BJ (cell line): ENCODE measurements at regions not wholly inside any gene's neighbourhood (a gene's known extent, or its start where the extent isn't known, plus 50 kb on each side); places are given as distances from the start of the nearest gene placed in this dataset.

Source experiments
- CTCF ChIA-PET: fragments of 350-600 bp; formaldehyde crosslinking; extraction: SDS; loops from one replicate; lab custom pipeline; 2021; ENCODE audit warnings: antibody characterized with exemption, inconsistent platforms; lab: Yijun Ruan, JAX
- POLR2A ChIA-PET: fragments of 300-600 bp; sonication (Branson Sonifier 250); formaldehyde crosslinking; extraction: SDS; loops from one replicate; lab custom pipeline; 2021; ENCODE audit warnings: antibody characterized with exemption; lab: Charles Lee
- DNase-seq: peaks from one replicate; pipeline ENCODE4 v3.0.0-alpha.2; 2011; ENCODE audit warnings: low read depth
- H3K27me3 ChIP-seq: 2 replicates; pipeline ENCODE4 v1.6.0; 2011; ENCODE audit warnings: low read length; ENCODE audit not compliant: control insufficient read depth, insufficient read depth
- H3K36me3 ChIP-seq: 2 replicates; pipeline ENCODE4 v1.5.1; 2011; ENCODE audit warnings: low read length; ENCODE audit not compliant: control insufficient read depth, insufficient read depth
- H3K4me3 ChIP-seq: 2 replicates; pipeline ENCODE4 v1.5.1; 2011; ENCODE audit warnings: low read depth, mild to moderate bottlenecking, control low read depth, low read length
- TF ChIP-seq, protein P1 (sequence below): IDR thresholded peaks from 2 replicates; pipeline ENCODE4 v1.5.1; 2011; ENCODE audit warnings: low read depth, mild to moderate bottlenecking, control low read depth, inconsistent platforms, low read length, moderate library complexity; ENCODE audit not compliant: insufficient read depth

DNA sequence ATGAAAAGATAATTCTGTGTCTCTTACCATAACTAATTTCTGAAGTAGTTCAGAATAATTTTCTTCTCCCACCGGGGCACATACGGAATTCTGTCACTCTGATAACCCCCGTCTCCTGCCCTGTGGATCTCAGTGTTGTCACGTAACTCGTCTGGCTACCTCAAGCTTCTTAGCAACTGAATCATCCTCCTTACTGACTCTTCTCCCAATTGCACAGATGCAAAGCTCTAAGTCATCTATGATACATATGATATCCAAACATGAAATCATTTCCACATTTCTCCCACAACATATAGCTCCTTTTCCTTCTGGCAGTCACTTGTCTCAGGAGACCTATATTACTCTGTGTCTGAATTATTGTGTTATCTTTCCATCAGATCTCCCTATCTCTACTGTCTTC is 1043.1 kb upstream of the TENM3 start:
- POLR2A ChIA-PET, result no interaction called here

DNA sequence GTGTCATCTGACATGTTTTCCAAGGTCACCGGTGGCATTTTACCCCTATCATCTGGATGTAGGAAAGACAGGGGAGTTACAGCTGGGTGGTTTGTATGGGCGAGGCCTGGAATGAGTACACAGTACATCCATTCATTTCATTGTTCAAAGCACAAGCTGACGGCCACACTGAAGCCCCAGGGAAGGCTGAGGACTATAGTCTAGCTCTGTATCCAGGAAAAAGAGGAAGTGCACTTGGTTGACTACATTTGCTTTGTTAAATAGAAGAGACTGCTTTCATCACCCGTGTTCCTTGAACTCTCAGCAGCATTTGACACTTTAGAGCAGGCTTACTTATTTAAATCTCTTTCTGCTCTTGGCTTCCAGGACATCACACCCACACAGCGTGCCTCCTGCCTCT is 1041.0 kb upstream of the TENM3 start:
- ChIA-PET CTCF (no interaction called here), POLR2A (no interaction called here)
- Histone ChIP-seq H3K27me3 (no peaks in the 10 kb centered on the region), H3K4me3 (no peak overlapping the region), H3K36me3 (no peaks in the 10 kb centered on the region)
- TF ChIP-seq, protein P1, sequence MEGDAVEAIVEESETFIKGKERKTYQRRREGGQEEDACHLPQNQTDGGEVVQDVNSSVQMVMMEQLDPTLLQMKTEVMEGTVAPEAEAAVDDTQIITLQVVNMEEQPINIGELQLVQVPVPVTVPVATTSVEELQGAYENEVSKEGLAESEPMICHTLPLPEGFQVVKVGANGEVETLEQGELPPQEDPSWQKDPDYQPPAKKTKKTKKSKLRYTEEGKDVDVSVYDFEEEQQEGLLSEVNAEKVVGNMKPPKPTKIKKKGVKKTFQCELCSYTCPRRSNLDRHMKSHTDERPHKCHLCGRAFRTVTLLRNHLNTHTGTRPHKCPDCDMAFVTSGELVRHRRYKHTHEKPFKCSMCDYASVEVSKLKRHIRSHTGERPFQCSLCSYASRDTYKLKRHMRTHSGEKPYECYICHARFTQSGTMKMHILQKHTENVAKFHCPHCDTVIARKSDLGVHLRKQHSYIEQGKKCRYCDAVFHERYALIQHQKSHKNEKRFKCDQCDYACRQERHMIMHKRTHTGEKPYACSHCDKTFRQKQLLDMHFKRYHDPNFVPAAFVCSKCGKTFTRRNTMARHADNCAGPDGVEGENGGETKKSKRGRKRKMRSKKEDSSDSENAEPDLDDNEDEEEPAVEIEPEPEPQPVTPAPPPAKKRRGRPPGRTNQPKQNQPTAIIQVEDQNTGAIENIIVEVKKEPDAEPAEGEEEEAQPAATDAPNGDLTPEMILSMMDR, result no peak
- no peak for DNase-seq

More for the DNA sequence above, 1043.1 kb upstream of the TENM3 start:
- DNase-seq, result no peak
- Histone ChIP-seq H3K36me3 (no peaks in the 10 kb centered on the region), H3K4me3 (no peak overlapping the region), H3K27me3 (no peaks in the 10 kb centered on the region)
- TF ChIP-seq, protein P1, result no peak
- CTCF ChIA-PET, result no interaction called here

- Histone ChIP-seq H3K27me3 (no peaks in the 10 kb centered on the region), H3K4me3 (no peak overlapping the region), H3K36me3 (no peaks in the 10 kb centered on the region)
- DNase-seq, result no peak
- POLR2A ChIA-PET, result no interaction called here
- CTCF ChIA-PET, result no interaction called here
- TF ChIP-seq, protein P1, result no peak
Measured at GRCh38 chr4:181204109-181204508, 1039.1 kb upstream of the TENM3 start.

GRCh38 chr4:181213551-181213950 is 1029.7 kb upstream of the TENM3 start:
- H3K36me3 ChIP-seq, result no peaks in the 10 kb centered on the region
- H3K4me3 ChIP-seq, result no peak overlapping the region
- no peak for DNase-seq
- no peaks in the 10 kb centered on the region for H3K27me3 ChIP-seq
- POLR2A ChIA-PET, result no interaction called here
- TF ChIP-seq, protein P1, result no peak
- CTCF ChIA-PET, result no interaction called here

- Histone ChIP-seq H3K36me3 (no peaks in the 10 kb centered on the region), H3K27me3 (no peaks in the 10 kb centered on the region), H3K4me3 (no peak overlapping the region)
- CTCF ChIA-PET, result no interaction called here
- POLR2A ChIA-PET, result no interaction called here
- TF ChIP-seq, protein P1, result no peak
- DNase-seq, result no peak
Measured at GRCh38 chr4:181216501-181216900, 1026.7 kb upstream of the TENM3 start.
